ENCODE measurements at regions not wholly inside any gene's neighbourhood (a gene's known extent, or its start where the extent isn't known, plus 50 kb on each side); places are given as distances from the start of the nearest gene placed in this dataset.

DNA sequence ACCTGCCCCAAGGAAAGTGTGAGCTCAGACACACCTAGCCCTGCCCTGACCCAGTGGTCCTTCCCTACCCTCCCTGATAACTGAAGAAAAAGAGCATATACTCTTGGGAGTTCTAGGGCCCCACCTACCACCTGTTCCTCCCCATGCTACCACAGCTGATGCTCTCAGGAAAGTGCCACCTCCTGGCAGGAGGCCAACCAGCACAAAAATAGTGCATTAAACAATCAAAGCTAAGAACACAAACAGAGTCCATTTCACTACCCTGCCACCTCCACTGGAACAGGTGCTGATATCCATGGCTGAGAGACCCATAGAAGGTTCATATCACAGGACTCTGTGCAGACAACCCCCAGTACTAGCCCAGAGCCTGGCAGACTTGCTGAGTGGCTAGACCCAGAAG lies 288.6 kb upstream of the PHF14 start:
- H3K4me1 ChIP-seq (ENCODE audit: control insufficient read depth, insufficient read depth, low read length), result no peaks in the 10 kb centered on the region
- H3K27ac ChIP-seq (ENCODE audit: low read depth, low read length), result no peak overlapping the region
- no peak overlapping the region for H3K4me3 ChIP-seq (ENCODE audit: low read depth, low read length)
- no peaks in the 10 kb centered on the region for H3K27me3 ChIP-seq (ENCODE audit: control insufficient read depth, insufficient read depth, low read length)
- peaks cover 1% of the 10 kb centered on the region for H3K9me3 ChIP-seq (ENCODE audit: control insufficient read depth, insufficient read depth, low read length)
- no peak for DNase-seq (ENCODE audit: low read depth in 4 of 6, low spot score in 6 of 6)
- no peaks in the 10 kb centered on the region for H3K36me3 ChIP-seq (ENCODE audit: control insufficient read depth, insufficient read depth, low read length)

DNA sequence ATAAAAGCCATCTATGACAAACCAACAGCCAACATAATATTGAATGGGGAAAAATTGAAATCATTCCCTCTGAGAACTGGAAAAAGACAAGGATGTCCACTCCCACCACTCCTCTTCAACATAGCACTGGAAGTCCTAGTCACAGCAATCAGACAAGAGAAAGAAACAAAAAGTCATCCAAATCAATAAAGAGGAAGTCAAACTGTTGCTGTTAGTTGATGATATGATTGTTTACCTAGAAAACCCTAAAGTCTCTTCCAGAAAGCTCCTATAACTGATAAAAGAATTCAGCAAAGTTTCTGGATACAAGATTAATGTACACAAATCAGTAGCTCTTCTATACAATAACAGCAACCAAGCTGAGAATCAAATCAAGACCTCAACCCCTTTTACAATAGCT lies 285.1 kb upstream of the PHF14 start:
- Histone ChIP-seq H3K4me1 (ENCODE audit: control insufficient read depth, insufficient read depth, low read length) (no peaks in the 10 kb centered on the region), H3K4me3 (ENCODE audit: low read depth, low read length) (no peak overlapping the region), H3K27ac (ENCODE audit: low read depth, low read length) (no peak overlapping the region), H3K27me3 (ENCODE audit: control insufficient read depth, insufficient read depth, low read length) (no peaks in the 10 kb centered on the region), H3K36me3 (ENCODE audit: control insufficient read depth, insufficient read depth, low read length) (no peaks in the 10 kb centered on the region), H3K9me3 (ENCODE audit: control insufficient read depth, insufficient read depth, low read length) (peaks cover 1% of the 10 kb centered on the region)
- no peak for DNase-seq (ENCODE audit: low read depth in 4 of 6, low spot score in 6 of 6)

DNA sequence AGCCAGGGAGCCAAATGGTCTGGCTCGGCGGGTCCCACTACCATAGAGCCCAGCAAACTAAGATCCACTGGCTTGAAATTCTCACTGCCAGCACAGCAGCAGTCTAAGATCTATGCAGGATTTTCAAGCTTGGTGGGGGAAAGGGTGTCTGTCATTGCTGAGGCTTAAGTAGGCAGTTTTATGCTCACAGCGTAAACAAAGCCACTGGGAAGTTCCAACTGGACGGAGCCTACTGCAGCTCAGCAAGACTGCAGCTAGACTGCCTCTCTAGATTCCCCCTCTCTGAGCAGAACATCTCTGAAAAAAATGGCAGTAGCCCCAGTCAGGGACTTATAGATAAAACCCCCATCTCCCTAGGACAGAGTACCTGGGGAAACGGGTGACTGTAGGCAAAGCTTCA lies 277.6 kb upstream of the PHF14 start:
- Histone ChIP-seq H3K4me1 (ENCODE audit: control insufficient read depth, insufficient read depth, low read length) (no peaks in the 10 kb centered on the region), H3K27me3 (ENCODE audit: control insufficient read depth, insufficient read depth, low read length) (no peaks in the 10 kb centered on the region), H3K27ac (ENCODE audit: low read depth, low read length) (no peak overlapping the region), H3K36me3 (ENCODE audit: control insufficient read depth, insufficient read depth, low read length) (no peaks in the 10 kb centered on the region), H3K4me3 (ENCODE audit: low read depth, low read length) (no peak overlapping the region), H3K9me3 (ENCODE audit: control insufficient read depth, insufficient read depth, low read length) (no peaks in the 10 kb centered on the region)
- WGBS (ENCODE audit: insufficient coverage), result 73% methylated on average over 3 of the region's 5 CpGs
- DNase-seq (ENCODE audit: low read depth in 4 of 6, low spot score in 6 of 6), result no peak

DNA sequence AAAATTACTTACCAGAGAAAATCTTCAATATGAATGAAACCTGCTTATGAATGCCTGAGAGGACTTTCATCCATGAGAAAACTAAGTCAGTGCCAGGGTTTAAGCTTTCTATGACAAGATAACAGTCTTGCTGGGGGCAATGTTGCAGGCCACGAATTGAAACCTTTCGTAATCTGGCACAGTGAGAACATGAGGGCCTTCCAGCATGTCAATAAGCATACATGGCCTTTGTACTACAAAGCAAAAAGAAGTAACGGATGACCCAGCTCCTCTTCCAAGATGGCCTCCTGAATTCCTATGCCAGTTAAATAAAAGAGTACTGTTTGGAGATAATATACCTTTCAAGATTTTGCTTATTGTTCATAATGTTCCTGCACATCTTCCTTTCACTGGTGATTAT lies 270.6 kb upstream of the PHF14 start:
- no peaks in the 10 kb centered on the region for H3K36me3 ChIP-seq (ENCODE audit: control insufficient read depth, insufficient read depth, low read length)
- H3K27ac ChIP-seq (ENCODE audit: low read depth, low read length), result no peak overlapping the region
- 88% methylated on average over 2 of the region's 3 CpGs for WGBS (ENCODE audit: insufficient coverage)
- no peaks in the 10 kb centered on the region for H3K4me1 ChIP-seq (ENCODE audit: control insufficient read depth, insufficient read depth, low read length)
- peaks cover 2% of the 10 kb centered on the region for H3K9me3 ChIP-seq (ENCODE audit: control insufficient read depth, insufficient read depth, low read length)
- no peak for DNase-seq (ENCODE audit: low read depth in 4 of 6, low spot score in 6 of 6)
- no peak overlapping the region for H3K4me3 ChIP-seq (ENCODE audit: low read depth, low read length)
- no peaks in the 10 kb centered on the region for H3K27me3 ChIP-seq (ENCODE audit: control insufficient read depth, insufficient read depth, low read length)

DNA sequence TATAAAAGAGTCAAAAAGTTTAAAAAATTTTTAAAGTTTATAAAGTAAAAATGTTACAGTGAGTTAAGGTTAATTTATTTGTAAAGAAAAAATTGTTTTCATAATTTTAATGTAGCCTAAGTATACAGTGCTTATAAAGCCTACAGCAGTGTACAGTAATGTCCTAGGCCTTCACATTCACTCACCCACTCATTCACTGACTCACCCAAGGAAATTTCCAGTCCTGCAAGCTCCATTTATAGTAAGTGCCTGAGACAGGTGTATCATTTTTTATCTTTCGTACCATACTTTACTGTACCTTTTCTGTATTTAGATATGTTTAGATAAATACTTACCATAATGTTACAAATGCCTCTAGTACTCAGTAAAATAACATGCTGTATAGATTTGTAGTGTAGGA lies 269.7 kb upstream of the PHF14 start:
- Histone ChIP-seq H3K27me3 (ENCODE audit: control insufficient read depth, insufficient read depth, low read length) (no peaks in the 10 kb centered on the region), H3K27ac (ENCODE audit: low read depth, low read length) (no peak overlapping the region), H3K4me1 (ENCODE audit: control insufficient read depth, insufficient read depth, low read length) (no peaks in the 10 kb centered on the region), H3K4me3 (ENCODE audit: low read depth, low read length) (no peak overlapping the region), H3K9me3 (ENCODE audit: control insufficient read depth, insufficient read depth, low read length) (peaks cover 2% of the 10 kb centered on the region), H3K36me3 (ENCODE audit: control insufficient read depth, insufficient read depth, low read length) (no peaks in the 10 kb centered on the region)
- DNase-seq (ENCODE audit: low read depth in 4 of 6, low spot score in 6 of 6), result no peak
- no CpG with 5 or more reads among the region's 1 CpG for whole genome bisulfite sequencing (ENCODE audit: insufficient coverage)

DNA sequence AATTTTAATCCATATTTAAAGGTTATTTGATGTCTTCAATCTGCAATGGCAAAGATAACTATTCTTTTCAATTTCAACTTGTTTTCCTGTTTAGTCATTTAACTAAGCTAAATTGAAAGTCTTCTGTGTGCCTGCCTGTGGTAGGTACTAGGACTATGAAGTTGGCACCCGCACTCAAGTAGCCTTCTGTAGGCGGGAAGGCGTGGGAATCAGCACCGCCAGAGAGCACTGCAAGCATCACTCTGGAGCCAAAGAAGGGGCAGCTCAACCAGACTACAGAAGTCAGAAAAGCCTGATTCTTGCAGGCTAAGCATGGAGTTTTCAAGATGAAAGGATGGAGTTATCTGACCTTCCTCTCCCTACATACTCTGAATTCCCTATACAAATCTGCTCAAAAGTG lies 269.0 kb upstream of the PHF14 start:
- Histone ChIP-seq H3K27me3 (ENCODE audit: control insufficient read depth, insufficient read depth, low read length) (no peaks in the 10 kb centered on the region), H3K4me3 (ENCODE audit: low read depth, low read length) (no peak overlapping the region), H3K27ac (ENCODE audit: low read depth, low read length) (no peak overlapping the region), H3K36me3 (ENCODE audit: control insufficient read depth, insufficient read depth, low read length) (no peaks in the 10 kb centered on the region), H3K4me1 (ENCODE audit: control insufficient read depth, insufficient read depth, low read length) (no peaks in the 10 kb centered on the region), H3K9me3 (ENCODE audit: control insufficient read depth, insufficient read depth, low read length) (peaks cover 2% of the 10 kb centered on the region)
- no peak for DNase-seq (ENCODE audit: low read depth in 4 of 6, low spot score in 6 of 6)
- WGBS (ENCODE audit: insufficient coverage), result 92% methylated on average over 2 of the region's 4 CpGs

DNA sequence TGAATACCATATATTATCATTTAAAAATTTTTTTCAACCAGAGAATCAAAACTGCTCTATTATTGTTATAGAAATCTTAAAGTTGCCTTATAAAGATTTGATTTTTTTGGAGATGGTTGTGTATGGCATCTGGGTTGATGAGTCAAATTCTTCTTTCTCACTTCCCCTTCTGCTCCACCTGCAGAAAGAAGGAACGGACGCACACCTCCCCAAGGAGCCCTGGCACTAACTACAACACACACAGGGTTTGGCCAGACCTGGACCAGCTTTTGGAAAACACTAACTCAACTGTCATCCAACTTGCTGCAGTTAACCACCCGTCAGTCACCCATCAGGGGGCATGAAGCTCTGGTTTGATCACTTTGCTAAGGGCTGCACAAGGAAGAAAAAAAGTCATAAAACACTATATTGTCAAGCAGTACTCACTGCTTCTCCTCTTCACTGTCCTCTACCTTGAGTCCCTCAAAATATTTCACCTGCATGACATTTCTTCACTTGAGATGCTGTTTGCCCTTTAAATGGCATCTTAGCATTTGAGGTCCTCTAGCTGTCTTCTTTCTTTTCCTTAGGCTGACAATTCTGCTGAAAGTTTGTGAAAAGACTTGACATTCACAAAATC lies 266.7 kb upstream of the PHF14 start:
- no peak overlapping the region for H3K27ac ChIP-seq (ENCODE audit: low read depth, low read length)
- H3K4me1 ChIP-seq (ENCODE audit: control insufficient read depth, insufficient read depth, low read length), result no peaks in the 10 kb centered on the region
- no peaks in the 10 kb centered on the region for H3K36me3 ChIP-seq (ENCODE audit: control insufficient read depth, insufficient read depth, low read length)
- WGBS (ENCODE audit: insufficient coverage), result 73% methylated on average over 3 of the region's 3 CpGs
- no peak overlapping the region for H3K4me3 ChIP-seq (ENCODE audit: low read depth, low read length)
- H3K27me3 ChIP-seq (ENCODE audit: control insufficient read depth, insufficient read depth, low read length), result no peaks in the 10 kb centered on the region
- DNase-seq (ENCODE audit: low read depth in 4 of 6, low spot score in 6 of 6), result no peak
- peaks cover 2% of the 10 kb centered on the region for H3K9me3 ChIP-seq (ENCODE audit: control insufficient read depth, insufficient read depth, low read length)

DNA sequence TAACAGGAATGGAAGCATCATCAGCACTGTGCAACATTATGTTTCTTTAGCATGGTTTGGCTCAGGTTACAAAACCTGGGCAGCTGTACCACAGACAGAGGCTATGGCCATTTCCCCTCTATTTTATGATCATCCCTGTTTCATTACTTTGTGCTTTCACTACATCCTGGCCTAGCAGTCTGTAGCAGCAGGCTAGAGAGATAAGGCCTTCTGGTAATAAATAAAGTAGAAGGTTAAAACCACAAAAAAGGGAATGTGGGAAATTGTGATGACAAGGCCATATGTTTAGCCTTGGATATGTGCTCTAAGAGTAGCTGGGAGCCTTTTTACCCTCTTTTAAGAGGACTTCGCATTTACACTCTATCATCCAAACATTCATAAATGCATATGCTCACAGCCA lies 266.2 kb upstream of the PHF14 start:
- no peaks in the 10 kb centered on the region for H3K36me3 ChIP-seq (ENCODE audit: control insufficient read depth, insufficient read depth, low read length)
- H3K9me3 ChIP-seq (ENCODE audit: control insufficient read depth, insufficient read depth, low read length), result peaks cover 2% of the 10 kb centered on the region
- no peaks in the 10 kb centered on the region for H3K27me3 ChIP-seq (ENCODE audit: control insufficient read depth, insufficient read depth, low read length)
- H3K4me1 ChIP-seq (ENCODE audit: control insufficient read depth, insufficient read depth, low read length), result no peaks in the 10 kb centered on the region
- no peak overlapping the region for H3K27ac ChIP-seq (ENCODE audit: low read depth, low read length)
- DNase-seq (ENCODE audit: low read depth in 4 of 6, low spot score in 6 of 6), result peak in 1 of 6 donors; percentile 15
- WGBS (ENCODE audit: insufficient coverage), result 86% methylated on average over 1 of the region's 1 CpG
- no peak overlapping the region for H3K4me3 ChIP-seq (ENCODE audit: low read depth, low read length)

DNA sequence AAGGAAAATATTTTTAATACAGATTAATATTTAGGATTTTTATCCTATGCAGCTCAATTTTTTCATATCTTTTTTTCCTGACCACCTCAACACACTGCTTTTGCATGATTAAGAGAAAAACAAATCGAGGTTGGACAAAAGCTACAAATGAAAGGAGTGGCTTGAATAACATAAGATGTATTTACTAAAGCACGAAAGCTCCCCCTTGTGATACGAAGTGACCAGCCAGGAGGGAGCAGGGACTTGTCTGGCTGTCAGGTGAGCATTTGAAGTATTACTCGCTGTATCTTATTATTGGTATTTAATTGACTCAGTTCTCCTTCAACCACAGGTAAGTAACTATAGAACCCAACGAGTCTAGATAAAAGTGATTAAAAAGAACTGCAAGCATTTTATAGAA lies 265.2 kb upstream of the PHF14 start:
- no peaks in the 10 kb centered on the region for H3K36me3 ChIP-seq (ENCODE audit: control insufficient read depth, insufficient read depth, low read length)
- peaks cover 2% of the 10 kb centered on the region for H3K9me3 ChIP-seq (ENCODE audit: control insufficient read depth, insufficient read depth, low read length)
- H3K4me1 ChIP-seq (ENCODE audit: control insufficient read depth, insufficient read depth, low read length), result no peaks in the 10 kb centered on the region
- H3K27me3 ChIP-seq (ENCODE audit: control insufficient read depth, insufficient read depth, low read length), result no peaks in the 10 kb centered on the region
- WGBS (ENCODE audit: insufficient coverage), result no CpG with 5 or more reads among the region's 5 CpGs
- H3K27ac ChIP-seq (ENCODE audit: low read depth, low read length), result no peak overlapping the region
- no peak overlapping the region for H3K4me3 ChIP-seq (ENCODE audit: low read depth, low read length)
- DNase-seq (ENCODE audit: low read depth in 4 of 6, low spot score in 6 of 6), result peak in 2 of 6 donors; percentile 44 to 82

DNA sequence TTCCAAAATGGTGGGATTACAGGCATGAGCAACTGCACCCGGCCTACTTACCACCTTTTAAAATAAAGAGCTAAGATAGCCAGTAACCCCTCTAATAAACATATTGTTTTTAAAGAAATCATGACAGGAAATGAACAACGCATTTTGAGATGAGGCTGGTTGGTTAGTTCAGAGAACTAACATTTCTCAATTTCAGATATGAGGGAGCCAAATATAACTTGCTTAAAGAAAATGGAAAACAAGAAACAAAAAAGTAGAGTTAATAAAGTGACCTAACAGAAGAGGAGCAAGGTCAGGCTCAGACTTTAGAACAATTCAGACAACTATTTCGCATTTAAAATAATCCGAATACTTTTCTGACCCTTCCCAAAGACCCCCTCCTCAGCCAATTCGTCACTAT lies 254.9 kb upstream of the PHF14 start:
- Histone ChIP-seq H3K27me3 (ENCODE audit: control insufficient read depth, insufficient read depth, low read length) (no peaks in the 10 kb centered on the region), H3K4me3 (ENCODE audit: low read depth, low read length) (no peak overlapping the region), H3K9me3 (ENCODE audit: control insufficient read depth, insufficient read depth, low read length) (no peaks in the 10 kb centered on the region), H3K36me3 (ENCODE audit: control insufficient read depth, insufficient read depth, low read length) (no peaks in the 10 kb centered on the region), H3K27ac (ENCODE audit: low read depth, low read length) (no peak overlapping the region), H3K4me1 (ENCODE audit: control insufficient read depth, insufficient read depth, low read length) (no peaks in the 10 kb centered on the region)
- 75% methylated on average over 3 of the region's 5 CpGs for WGBS (ENCODE audit: insufficient coverage)
- DNase-seq (ENCODE audit: low read depth in 4 of 6, low spot score in 6 of 6), result no peak
